Dermis microvascular lymphatic vessel endothelial cell (primary cell): ENCODE measurements at regions not wholly inside any gene's neighbourhood (a gene's known extent, or its start where the extent isn't known, plus 50 kb on each side); places are given as distances from the start of the nearest gene placed in this dataset.

Experiments
- DNase-seq, 2 donors: peaks; one replicate each; pipeline versions ENCODE4 v3.0.0 to v3.0.0-alpha.2; 2010; ENCODE audit warnings: low read depth in 2 of 2

DNA sequence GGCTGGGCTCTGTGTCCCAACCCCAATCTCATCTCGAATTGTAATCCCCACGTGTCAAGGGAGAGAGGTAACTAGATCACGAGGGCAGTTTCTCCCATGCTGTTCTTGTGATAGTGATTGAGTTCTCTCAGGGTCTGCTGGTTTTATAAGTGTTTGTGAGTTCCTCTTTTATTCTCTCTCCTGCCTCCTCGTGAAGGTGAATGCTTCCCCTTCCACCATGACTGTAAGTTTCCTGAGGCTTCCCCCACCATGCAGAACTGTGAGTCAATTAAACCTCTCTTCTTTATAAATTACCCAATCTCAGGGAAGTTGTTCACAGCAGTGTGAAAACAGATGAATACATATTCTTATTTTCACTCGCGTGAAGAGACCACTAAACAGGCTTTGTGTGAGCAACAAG, 148.2 kb downstream of the TMEM30B start:
- no peak for DNase-seq

DNA sequence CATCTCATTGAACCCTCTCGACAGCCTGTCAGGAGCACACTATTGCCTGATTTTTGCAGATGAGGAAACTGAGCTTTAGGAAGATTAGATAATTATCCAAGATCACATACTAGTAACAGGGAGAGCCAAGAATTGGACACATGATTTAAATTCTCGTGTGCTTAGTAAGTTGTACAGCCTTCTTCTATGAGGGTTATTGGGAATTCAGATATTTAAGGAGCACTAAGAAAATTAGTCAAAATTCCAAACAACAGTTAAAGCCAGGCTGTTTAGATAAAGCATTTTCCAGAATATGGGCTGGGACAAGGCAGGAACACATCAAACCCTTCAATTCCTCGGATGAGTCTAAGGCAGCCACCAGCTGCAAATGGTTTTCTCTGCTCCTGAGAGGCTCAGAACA, 148.8 kb downstream of the TMEM30B start:
- no peak for DNase-seq

DNA sequence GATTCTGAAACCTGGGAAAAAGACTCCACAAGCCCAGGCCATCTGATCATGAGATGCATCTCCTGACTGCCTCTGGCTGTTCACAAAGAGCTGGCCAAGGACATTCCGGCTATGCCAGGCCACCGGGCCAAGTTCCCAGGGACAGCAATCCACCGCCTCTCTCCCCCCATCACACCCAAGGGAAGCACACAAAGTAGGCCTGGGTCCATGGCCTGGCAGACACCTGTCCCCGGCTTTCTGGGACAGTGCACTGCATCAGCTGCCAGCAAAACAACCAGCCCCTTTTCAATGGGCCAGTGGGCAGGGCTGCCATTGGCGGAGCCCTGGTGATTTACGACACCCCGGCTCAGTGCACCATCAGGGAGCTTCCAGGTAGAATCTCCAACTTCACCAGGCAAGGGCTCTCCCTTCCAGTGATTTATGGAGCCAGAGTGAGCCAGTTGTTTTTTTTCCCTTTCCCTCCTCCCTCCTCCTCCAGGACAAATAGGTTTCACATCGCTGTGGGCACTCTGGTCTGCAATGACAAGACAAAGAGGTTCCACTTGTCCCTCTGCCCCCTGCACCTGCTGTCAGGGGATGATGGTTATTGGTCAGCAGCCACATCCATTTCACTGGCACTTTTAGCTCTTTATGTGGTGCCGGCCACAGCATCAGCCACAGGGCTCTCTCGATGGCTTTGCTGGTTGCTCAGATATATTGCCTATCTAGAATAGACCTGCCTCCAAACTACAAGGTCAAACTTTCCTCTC, 149.6 kb downstream of the SLC38A6 start:
- DNase-seq, result no peak

DNA sequence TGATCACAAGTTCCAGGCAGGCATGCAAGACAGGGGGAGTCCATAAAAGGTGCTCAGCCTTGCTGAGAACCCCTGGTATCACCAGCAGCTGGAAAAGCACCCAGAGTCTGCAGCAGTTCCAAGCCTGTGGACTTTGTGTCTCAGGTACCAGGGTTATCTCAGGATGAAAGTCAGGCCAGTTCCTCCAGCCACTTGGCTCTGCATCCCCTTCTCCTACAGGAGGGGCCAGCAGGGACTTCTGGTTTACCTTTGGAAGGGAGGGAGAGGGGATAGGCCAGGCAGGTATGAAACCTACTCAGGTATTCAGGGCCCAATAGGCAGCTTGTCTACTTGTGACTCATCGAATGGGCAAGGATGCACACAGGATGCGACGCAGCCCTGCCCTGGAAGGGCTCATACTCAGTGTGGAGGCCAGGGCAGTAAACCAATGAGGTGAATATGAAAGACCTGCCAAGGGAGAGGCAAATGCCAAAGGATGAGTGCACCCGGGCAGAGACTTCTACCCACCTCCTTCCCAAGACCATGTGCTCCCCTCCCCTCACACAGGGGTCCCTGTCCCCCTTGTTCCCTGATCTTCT, 148.2 kb downstream of the SLC38A6 start:
- DNase-seq, result no peak

DNA sequence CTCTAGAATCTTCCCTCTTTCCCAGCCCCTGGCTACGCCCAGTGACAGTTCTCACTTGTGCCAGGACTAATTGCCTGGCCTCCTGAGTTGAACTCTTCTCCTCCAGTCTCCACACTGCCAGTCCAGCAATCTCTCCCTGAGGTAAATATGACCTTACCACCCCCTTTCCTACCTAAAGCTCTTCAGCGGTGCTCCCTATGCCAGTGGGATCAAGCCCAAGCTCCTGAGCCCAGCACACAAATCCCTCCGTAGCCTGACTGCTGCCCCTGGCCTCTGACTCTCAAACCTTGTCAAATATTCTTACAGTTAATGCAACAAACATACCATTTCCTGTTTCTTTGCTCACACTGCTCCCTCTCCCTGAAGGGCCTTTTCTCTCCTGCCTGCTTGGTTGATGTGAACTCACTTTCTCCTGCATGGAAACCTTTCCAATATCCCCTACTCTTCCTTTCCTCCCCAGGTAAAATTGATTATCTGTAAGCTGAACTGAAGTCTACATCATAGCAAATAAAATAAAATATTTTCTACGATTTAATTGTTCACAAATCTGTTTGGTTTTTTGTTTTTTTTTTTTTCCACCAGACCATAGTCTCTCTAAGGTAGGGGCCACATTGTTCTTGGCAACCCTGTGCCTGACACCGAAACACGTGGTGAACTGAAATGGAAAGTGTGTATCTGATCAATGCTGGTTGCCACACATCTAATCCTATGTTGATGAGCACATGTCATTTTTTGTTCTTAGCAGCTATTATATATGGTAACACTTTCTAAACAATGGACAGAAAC, 147.5 kb downstream of the SLC38A6 start:
- DNase-seq, result peak in 1 of 2 donors; percentile 37

DNA sequence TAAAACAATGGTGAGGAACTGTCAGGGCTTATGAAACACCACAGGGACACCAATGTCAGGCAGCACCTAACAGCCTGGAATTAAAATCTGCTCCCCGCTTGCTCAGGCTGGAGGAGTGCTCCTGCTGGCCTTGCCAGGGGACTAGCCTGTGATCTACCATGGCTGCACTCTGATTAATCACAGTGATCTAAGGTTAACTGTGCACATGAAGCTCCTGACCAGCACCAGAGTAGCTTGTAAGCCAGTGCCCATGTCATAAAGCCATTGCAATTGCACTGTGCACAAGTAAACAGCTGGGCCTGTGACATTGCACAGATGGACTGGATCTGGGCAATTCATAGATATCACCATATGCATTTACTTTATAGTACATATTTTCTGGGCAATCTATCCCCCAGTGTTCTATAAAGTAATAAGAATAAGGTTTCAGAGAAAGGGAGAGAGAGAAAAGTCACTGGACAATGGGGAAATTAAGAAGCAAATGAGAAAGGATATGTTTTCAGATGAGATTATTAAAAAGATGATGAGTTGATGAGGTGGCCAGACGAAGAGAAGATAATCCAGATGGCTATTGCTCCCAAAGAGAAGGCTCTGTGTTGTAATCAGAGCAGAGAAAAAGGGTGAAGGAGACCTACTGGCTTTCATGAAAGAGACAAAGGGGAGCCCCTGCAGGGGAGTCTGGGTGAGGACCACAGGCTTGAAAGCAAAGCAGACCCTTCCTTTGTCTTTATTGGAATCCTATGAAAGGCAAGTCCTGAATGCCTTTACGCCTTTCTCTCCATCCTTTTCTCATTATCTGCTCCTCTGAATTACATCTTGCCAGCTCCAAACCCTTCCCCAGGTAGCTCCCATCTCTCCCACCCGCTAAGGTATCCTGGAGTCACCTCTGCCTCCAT, 145.8 kb downstream of the SLC38A6 start:
- DNase-seq, result no peak

DNA sequence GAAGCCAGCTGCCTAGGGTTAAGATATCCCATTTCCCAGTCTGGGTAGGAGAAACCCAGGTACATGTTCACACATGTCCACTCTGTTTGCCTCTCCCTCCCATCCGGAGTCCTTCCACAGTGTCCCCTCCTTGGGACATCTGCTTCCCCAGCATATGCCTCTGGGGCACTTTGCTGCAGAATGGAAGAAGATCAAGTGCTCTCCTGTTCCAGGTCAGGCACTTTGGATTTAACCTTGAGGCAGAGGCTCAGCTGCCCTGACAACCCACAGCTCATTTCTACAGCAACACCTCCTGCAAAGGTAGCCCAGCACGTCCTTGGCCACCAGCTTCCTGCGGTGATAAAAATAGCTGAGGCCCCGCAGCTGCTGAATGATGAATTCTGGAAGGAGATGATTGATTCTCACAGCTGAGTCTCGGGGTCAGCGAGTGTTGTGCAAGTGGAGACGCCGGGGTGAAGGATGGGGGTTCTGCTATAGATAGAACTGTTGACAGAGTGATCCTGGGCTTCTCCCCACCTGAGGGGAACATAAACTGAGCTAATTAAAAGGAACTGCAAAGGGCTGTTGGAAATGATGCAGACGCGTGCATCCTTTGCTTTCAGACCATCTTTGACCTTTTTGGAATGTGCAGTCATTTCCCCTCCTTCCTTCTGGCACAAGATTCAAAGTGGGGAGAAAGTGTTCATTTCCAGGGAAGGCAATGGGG, 145.0 kb downstream of the SLC38A6 start:
- DNase-seq, result peak in 1 of 2 donors; percentile 78

DNA sequence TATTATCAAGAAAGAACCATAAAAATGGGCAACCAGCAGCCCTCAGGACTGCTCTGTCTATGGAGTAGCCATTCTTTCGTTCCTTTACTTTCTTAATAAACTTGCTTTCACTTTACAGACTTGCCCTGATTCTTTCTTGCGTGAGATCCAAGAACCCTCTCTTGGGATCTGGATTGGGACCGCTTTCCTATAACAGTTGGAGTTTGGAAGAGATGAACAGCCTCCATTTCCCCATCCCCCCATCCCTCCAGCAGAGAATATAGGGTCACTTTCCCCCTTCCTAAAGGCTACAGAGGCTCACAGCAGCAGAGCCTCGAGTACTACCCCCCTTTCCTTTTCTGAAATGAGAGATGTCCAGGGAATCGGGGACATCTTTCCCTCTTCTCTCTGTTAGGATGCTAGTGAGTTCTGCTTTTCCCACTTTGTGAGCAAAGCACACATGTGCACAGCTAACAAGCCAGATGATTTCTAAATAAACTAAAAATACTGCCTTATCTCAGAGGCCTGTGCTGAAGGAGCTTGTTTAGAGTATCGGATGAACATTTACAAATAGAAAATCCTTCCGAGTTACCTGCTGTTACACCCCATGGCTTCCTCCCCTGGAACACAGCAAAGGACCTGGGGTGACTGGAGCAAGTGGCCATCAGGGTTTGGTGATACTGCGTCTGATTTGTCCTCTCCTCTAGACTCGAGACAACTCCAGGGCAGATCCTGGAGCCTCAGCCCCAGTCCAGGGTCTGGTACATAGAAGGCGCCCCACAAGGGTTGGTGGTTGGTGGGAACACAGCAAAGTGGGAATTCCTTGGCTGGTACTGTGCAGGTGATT, 144.2 kb downstream of the SLC38A6 start:
- DNase-seq, result no peak

DNA sequence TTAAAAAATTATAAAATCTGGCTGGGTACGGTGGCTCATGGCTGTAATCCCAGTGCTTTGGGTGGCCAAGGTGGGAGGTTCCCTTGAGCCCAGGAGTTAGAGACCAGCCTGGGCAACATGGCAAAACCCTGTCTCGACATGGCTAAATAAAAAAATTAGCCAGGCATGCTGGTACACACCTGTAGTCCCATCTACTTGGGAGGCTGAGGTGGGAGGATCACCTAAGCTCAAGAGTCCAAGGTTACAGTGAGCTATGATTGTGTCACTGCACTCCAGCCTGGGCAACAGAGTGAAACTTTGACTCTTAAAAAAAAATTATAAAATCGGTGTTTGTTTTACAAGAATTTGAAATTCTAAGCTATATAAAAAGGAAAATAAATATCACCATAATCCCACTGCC, 141.8 kb downstream of the SLC38A6 start:
- DNase-seq, result no peak

DNA sequence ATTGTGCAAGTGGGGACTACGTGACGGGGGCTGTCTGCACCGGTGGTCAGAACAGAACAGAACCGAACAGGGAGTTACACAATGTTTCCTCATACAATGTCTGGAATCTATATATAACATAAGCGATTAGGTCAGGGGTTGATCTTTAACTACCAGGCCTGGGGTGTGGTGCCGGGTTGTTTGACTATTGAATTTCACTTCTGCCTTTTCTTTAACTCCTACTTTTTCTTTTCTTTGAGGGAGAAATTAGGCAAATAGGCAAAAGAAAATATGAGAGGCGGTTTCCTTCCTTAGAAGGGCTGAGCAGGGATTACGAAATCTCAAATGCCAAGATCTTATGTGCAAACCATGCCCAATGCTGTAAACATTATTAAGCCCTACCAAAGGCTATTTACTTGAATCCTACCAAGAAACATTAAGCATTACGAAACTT, 140.3 kb downstream of the SLC38A6 start:
- no peak for DNase-seq

DNA sequence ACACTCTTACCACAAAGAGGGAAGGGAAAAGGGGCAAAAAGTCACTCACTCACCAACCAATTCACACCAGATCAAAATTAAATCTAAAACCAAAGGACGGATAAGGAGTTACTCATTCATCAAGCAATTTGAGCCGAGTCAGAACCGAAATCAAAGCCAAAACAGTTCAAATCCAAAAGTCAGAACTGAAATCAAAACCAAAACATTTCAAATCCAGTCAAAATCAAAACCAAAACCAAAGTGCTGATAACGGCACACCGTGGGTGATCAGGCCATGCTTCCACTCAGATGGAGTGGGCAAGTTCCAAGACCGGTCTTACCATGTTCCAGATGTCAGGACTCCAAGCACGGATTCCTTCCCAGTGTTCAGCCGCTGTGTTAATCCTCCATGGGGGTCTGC, 139.5 kb downstream of the SLC38A6 start:
- DNase-seq, result no peak

DNA sequence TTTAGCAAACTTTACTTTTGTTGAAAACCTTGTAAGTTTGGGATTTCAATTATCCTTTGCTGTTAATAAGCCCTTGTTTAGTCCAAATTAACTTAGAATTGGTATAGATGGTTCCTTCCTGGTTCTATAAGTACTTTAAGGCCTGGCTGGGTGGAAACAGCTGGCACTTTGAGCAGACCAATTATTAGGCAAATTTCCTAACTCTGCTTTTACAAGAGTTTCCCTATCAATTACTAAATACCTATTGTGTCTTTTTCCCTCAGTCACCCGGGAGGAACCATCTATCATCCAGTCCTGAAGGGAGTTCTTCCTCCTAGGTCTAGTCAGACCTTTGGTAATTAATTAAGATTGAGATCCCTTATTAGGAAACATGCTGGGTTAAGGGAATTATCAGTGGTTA, 138.0 kb downstream of the SLC38A6 start:
- no peak for DNase-seq

DNA sequence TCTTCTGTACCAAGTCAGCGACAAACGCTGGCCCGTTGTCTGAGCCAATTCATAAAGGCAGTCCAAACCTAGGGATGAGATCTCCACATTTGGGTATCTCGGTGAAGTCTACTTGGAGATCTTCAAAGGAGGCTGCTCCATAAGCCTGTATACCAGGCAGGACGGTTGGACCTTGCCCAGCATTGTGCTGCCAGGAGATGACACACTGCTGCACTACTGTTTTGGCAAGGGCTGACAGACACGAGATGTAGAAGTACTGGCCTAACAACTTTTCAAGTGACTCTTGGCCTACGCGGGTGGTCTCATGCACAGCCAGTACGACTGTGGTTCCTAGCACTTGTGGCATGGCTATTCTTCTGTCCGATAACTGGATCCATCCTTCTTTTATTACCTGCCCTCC, 135.3 kb downstream of the SLC38A6 start:
- no peak for DNase-seq

DNA sequence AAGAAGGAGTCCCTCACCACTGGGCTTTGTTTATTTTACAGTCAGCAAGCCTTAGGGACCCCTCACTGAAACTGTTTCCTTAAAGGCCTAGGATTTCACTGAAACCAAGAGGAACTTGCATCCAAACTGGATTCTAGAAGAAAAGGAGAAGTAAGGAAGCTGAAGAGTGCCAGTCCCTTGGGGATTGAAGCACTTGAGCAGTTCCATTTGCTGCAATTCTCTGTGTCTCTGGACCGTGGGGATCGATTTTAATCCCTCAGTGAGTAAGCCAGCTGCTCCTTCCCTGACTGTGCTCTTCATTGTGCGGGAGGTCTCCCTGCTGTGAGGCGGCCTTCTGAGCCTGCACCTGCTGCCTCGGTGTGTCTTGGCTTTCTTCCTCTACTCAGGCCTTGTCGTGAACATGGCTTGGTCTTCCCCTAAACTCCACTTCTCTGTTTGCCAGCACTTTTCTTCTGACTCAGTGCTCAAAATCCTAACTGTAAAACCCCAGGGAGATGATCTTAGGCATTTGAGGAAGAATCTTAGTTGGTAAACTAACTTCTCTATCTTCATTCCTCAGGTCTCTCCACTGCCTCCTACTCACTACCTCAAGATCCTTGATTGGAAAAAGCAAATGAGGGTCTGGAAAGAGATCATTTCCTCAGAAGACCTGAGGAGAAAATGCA, 132.6 kb downstream of the SLC38A6 start:
- no peak for DNase-seq

DNA sequence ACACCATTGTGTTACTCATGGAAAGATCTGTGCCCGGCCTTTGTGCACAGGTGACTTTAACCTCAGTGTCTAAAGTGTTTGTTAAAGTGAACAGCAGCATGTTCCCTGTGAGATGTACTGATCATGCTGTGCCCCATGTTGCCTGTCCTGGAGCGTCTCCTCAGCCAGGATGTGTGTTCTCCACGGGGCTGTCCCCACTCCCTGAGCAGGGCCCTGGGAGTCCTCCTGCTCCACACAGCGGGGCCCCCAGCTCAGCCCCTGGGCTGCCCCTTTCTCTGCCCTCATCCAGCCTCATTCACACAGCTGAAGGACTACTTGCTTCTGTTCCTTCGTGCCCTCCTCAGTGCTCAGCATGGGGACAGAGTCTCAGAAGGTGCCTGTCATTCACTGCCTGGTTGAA, 131.5 kb downstream of the SLC38A6 start:
- DNase-seq, result no peak

DNA sequence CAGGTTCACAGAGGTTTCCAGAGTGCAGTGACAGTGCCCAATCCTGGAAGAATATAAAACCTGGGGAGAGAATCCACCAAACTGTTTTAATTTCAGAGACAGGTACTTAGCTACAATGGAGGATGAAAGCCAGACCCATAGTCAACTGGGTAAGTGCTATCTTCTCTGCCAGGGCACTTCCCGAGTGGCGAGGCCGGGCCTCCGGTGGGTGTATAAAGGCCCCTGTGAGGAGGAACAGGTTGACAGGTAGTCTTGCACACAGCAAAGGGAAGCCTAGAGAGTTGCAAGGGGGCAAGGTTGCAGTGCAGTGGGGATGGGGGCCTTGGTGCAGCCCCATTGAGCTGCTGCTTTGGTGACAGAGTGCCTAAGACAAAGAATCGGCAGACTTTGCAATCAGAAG, 130.7 kb downstream of the SLC38A6 start:
- DNase-seq, result no peak

DNA sequence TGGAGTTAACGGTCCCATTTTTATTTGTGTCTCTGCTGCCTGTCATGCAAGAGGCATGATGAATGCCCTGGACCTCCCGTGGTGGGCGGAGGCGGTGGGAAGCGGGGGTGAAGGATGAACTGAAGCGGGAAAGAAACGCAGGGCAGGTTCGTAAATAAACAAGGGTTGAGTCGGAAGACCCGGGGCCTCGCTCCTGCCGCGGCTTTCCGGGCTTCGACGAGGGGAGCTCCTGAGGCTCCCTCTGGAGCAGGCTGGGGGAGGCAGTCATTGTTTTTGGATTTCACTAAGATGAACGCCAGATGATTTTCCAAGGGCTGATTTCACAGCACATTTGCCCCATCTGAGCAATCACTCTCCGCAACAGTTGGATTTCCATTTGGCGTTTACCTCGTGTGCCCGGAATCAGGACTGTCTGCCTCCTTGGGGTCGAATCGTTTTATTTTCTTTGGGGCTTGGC, 130.2 kb downstream of the SLC38A6 start:
- no peak for DNase-seq

DNA sequence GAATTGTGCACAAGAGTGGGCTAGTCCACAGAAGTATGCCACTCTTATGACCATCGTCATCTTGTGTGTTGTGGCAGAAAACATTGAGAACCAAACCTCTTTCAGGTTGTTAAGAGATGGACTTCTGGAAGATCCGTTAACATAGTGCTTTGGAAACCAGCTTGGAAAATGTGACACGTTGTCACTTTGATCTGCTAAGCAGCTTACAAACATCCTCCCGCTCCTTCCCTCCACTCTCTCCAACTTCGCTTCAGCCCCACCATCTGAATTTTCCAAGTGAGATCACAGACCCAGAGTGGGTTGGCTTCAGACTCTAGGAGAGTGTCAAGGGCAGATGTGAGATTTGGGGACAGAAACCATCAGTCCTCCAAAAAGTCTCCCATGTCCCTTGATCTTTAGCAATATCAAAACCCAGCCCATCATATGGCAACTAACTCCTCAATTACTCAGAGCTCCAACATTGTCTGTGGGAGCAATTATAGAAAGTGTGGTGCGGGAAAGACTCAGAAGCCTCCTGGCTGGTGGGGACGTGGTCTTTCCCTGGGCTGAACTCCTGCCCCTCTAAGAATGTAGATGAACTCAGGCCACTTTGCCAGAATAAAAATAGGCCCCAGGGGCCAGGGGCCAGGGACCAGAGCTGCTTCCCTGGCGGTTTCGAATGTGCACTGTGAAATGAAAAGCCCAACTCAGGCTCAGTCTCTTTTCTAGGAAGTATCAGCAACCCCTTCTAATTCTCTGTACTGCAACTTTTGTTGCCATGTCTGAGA, 129.5 kb downstream of the SLC38A6 start:
- DNase-seq, result no peak

DNA sequence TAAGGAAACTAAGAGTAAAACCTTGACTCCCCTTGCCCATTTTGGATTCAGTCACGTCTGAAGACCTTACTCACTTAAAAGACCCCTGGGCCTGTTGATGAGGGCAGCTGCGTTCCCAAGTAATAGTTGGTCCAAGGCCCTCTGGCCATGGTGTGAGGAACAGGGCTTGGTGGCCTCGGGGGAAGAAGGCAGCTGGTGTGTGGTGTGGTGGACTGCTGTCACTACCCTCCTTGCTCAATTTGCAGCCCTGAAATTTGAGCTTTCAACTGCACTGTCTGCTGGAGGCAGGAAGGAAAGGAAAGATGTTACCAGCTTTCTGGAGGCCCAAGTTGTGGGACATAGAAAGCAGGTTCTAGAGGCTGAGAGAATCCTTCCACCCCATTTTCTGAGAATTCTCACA, 128.2 kb downstream of the SLC38A6 start:
- DNase-seq, result no peak
